GM23338 (cell line): ENCODE measurements at regions not wholly inside any gene's neighbourhood (a gene's known extent, or its start where the extent isn't known, plus 50 kb on each side); places are given as distances from the start of the nearest gene placed in this dataset.
"Not testable (repeated sequence)": the region's sequence is repeated elsewhere in the genome, so short reads cannot be mapped to it uniquely, and the experiment has no call there.

Experiments used
- ATAC-seq: fragments of 200-7000 bp; cut with Tn5 transposase; 3 replicates; pipeline ENCODE4 v1.9.1; 2020
- DNase-seq: peaks from one replicate; pipeline ENCODE4 v3.0.0-alpha.2; 2015; ENCODE audit warnings: low spot score
- H2AFZ ChIP-seq: fragments of 200-600 bp; sonication (generic); 2 replicates; pipeline ENCODE4 v1.8.0; 2016; ENCODE audit warnings: antibody characterized with exemption, mild to moderate bottlenecking, moderate library complexity
- H3F3A ChIP-seq: fragments of 200-600 bp; sonication (generic); replicated peaks from 2 replicates; pipeline ENCODE4 v1.8.0; 2017; ENCODE audit warnings: antibody characterized with exemption, mixed run types, low read depth
- H3K27ac ChIP-seq: fragments of 200-600 bp; sonication (generic); 2 replicates; pipeline ENCODE4 v1.6.1; 2016; ENCODE audit warnings: low read depth
- H3K27me3 ChIP-seq: fragments of 200-600 bp; sonication (generic); 2 replicates; pipeline ENCODE4 v1.8.0; 2016; ENCODE audit warnings: mild to moderate bottlenecking, mixed run types, moderate library complexity; ENCODE audit not compliant: insufficient read depth
- H3K36me3 ChIP-seq: fragments of 200-600 bp; sonication (generic); 2 replicates; pipeline ENCODE4 v1.8.0; 2016; ENCODE audit warnings: mild to moderate bottlenecking; ENCODE audit not compliant: insufficient read depth
- H3K4me1 ChIP-seq: fragments of 200-600 bp; sonication (generic); 2 replicates; pipeline ENCODE4 v1.8.0; 2016; ENCODE audit warnings: mild to moderate bottlenecking, moderate library complexity; ENCODE audit not compliant: insufficient read depth
- H3K4me2 ChIP-seq: fragments of 200-600 bp; sonication (generic); 2 replicates; pipeline ENCODE4 v1.7.1; 2017; ENCODE audit warnings: mixed run types
- H3K4me3 ChIP-seq: fragments of 200-600 bp; sonication (generic); 2 replicates; pipeline ENCODE4 v1.6.1; 2016; ENCODE audit warnings: mixed run types
- H3K79me2 ChIP-seq: fragments of 200-600 bp; sonication (generic); replicated peaks from 2 replicates; pipeline ENCODE4 v1.8.0; 2017; ENCODE audit warnings: mild to moderate bottlenecking; ENCODE audit not compliant: insufficient read depth
- H3K9me2 ChIP-seq: fragments of 200-600 bp; sonication (generic); 2 replicates; pipeline ENCODE4 v1.8.0; 2017; ENCODE audit not compliant: insufficient read depth
- H4K20me1 ChIP-seq: fragments of 200-600 bp; sonication (generic); replicated peaks from 2 replicates; pipeline ENCODE4 v1.8.0; 2017; ENCODE audit warnings: mild to moderate bottlenecking; ENCODE audit not compliant: insufficient read depth
- H3K27ac Mint-ChIP-seq: 2 replicates; pipeline ENCODE4 v1.8.0; 2020; ENCODE audit warnings: inconsistent platforms, mild to moderate bottlenecking, moderate library complexity, mixed read lengths
- H3K27me3 Mint-ChIP-seq: 3 replicates; pipeline ENCODE4 v1.8.0; 2022; ENCODE audit warnings: low read depth, mild to moderate bottlenecking, moderate library complexity, mixed read lengths, inconsistent platforms; ENCODE audit not compliant: insufficient read depth, poor library complexity
- H3K36me3 Mint-ChIP-seq: 3 replicates; pipeline ENCODE4 v1.8.0; 2021; ENCODE audit warnings: low read depth, mild to moderate bottlenecking, inconsistent platforms, moderate library complexity, mixed read lengths
- H3K4me1 Mint-ChIP-seq: 3 replicates; pipeline ENCODE4 v1.8.0; 2020; ENCODE audit warnings: mild to moderate bottlenecking, inconsistent platforms, mixed read lengths
- H3K4me3 Mint-ChIP-seq: 3 replicates; pipeline ENCODE4 v1.8.0; 2021; ENCODE audit warnings: moderate library complexity, mild to moderate bottlenecking, inconsistent platforms, mixed read lengths
- H3K9me3 Mint-ChIP-seq: 3 replicates; pipeline ENCODE4 v1.8.0; 2020; ENCODE audit warnings: moderate library complexity, mild to moderate bottlenecking, inconsistent platforms, mixed read lengths
- ZNF462 ChIP-seq: fragments of 250-450 bp; sonication (Bioruptor Pico); IDR thresholded peaks from 2 replicates; pipeline ENCODE4 v1.5.0; 2020; ENCODE audit warnings: mild to moderate bottlenecking, moderate library complexity

GRCh38 chr3:86876504-86877181 is 114.3 kb downstream of the VGLL3 start:
- ATAC-seq: peak; percentile 100
- H3K4me3 Mint-ChIP-seq, H3F3A ChIP-seq, H3K9me2 ChIP-seq, H3K4me1 ChIP-seq, H4K20me1 ChIP-seq, H3K4me2 ChIP-seq, H3K27me3 ChIP-seq, H3K36me3 ChIP-seq, H3K79me2 ChIP-seq, H2AFZ ChIP-seq, H3K27me3 Mint-ChIP-seq: not testable (repeated sequence)
- H3K27ac ChIP-seq: peak overlapping the region; percentile 84
- H3K9me3 Mint-ChIP-seq: peaks cover 38% of the 10 kb centered on the region
- 0 out of 2 replicates have a peak overlapping the region, but pooled peaks have one; percentile 15 for H3K4me3 ChIP-seq
- peak overlapping the region; percentile 69 for H3K27ac Mint-ChIP-seq
- H3K4me1 Mint-ChIP-seq: peaks cover 15% of the 10 kb centered on the region; the same call in 2 of the 3 replicates
- TF ChIP-seq ZNF462 (CRISPR knock-in tag): peak; percentile 77; the same call in 1 of the 2 replicates
- DNase-seq: peak; percentile 93
- peaks cover 41% of the 10 kb centered on the region for H3K36me3 Mint-ChIP-seq

- not testable (repeated sequence) for H3K9me2 ChIP-seq, H4K20me1 ChIP-seq, H3K4me2 ChIP-seq, H3K27ac Mint-ChIP-seq, H3K27ac ChIP-seq, H3K79me2 ChIP-seq, H3K4me3 ChIP-seq, H3K4me3 Mint-ChIP-seq, H3F3A ChIP-seq, H3K36me3 ChIP-seq, H3K4me1 ChIP-seq, DNase-seq, ATAC-seq, H3K27me3 Mint-ChIP-seq, H3K27me3 ChIP-seq, H2AFZ ChIP-seq
- H3K4me1 Mint-ChIP-seq: peaks cover 15% of the 10 kb centered on the region; the same call in 2 of the 3 replicates
- peaks cover 42% of the 10 kb centered on the region for H3K9me3 Mint-ChIP-seq
- H3K36me3 Mint-ChIP-seq: peaks cover 38% of the 10 kb centered on the region
Measured at GRCh38 chr3:86874790-86875189, 116.2 kb downstream of the VGLL3 start.
